ENCODE measurements at regions not wholly inside any gene's neighbourhood (a gene's known extent, or its start where the extent isn't known, plus 50 kb on each side); places are given as distances from the start of the nearest gene placed in this dataset.

GRCh38 chr13:22102271-22102670 is 431.4 kb downstream of the FGF9 start:
- DNase-seq = no peak

DNA sequence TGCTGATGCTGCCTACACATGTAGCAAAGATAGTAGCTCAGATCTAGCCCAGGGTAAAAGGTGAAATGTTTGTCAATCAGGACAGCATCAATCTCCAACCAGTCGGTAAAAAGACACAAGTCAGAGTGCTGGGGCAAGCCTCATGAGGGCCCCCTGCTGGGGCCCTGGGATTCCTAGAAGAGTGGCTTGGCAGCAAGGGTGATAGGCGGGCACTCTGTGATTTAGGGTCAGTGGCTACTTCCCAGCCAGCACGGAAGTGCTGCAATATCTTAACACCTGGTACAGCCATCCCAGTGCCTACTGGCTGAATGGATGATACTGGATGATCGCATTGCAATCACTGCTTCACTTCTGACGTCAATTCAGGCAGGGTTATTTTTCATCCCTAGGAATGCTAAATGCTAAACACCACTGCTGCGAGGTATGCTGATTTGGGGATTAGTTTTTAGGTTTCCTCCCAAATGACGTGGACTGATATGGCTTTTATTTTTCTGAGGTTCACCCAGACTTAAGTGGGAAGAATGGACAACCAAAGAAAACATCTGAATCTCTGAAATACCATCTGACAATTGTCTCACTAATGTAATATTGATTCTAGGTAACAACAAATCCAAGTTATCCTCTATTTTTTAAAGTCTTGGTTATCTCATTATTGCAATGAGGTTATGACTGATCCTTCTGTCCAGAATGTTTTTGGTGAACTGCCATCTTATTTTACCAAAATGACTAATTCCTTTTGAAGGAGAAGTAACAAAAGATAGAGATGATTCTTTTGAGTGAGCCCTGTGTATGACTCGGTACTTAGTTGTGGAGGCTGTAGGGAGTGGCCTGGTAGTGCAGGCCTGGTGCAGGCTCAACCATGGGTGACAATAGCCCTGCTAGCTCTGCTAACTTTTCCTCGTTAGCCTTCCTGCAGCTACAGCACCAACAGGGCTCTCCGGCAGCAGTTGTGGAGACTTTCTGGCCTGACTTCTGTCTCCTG is 432.5 kb downstream of the FGF9 start:
- no peak for DNase-seq

DNA sequence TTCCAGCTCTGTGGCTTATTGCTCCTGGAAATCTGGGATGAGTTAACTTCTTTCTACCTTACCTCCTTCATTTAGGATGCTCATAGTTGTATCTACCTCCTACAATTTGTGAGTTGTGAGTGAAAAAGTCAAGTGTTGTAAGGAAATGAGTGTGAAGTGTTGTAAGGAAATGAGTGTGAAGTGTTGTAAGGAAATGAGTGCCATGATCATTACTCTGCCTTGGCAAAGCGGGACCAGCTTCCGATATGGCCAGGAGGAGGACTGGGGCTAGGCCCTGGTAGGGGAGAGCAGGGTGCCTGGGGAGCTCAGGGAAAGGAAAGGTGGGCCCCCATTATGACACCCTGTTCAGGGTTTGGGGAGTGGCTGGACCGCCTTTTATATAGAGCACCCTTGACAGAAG is 435.2 kb downstream of the FGF9 start:
- DNase-seq = no peak

GRCh38 chr13:22107549-22107948 is 436.7 kb downstream of the FGF9 start:
- no peak for DNase-seq

DNA sequence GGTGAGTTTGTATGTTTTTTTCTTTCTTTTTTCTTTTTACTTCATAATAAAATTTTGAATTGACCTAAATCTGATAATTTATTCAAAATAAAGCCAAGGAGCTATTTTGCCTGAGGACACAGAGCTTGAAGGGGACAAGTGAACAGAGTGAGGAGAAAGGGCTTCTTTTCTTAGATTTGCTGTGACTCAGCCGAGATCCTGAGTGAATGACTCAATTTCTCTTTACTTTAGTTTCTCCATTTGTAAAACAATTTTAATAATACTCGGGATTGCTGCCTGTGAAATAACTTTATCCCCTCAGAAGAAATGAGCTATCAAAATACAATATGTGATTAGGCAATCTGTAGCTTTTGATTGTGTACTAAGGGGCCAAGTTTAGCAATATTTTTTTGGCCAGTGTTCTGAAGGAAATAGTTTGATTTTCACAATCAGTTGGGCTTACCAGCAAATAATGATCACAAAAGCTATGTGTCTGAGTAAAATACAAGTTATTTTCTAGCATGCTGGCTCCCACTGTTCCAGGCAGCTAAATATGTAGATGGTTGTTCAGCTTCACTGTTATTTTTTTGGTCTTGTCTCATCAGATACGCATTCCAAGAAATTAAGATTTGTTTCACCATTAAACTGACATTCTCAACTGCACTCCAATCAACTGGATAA is 437.5 kb downstream of the FGF9 start:
- DNase-seq = no peak

- DNase-seq = no peak
These were observed 438.1 kb downstream of the FGF9 start for GRCh38 chr13:22108979-22109378.

- no peak for DNase-seq
These were observed 439.5 kb downstream of the FGF9 start for GRCh38 chr13:22110368-22110767.

GRCh38 chr13:22111152-22111783 is 440.4 kb downstream of the FGF9 start:
- DNase-seq = no peak

- DNase-seq = no peak
These were observed 441.1 kb downstream of the FGF9 start for GRCh38 chr13:22111961-22112360.

DNA sequence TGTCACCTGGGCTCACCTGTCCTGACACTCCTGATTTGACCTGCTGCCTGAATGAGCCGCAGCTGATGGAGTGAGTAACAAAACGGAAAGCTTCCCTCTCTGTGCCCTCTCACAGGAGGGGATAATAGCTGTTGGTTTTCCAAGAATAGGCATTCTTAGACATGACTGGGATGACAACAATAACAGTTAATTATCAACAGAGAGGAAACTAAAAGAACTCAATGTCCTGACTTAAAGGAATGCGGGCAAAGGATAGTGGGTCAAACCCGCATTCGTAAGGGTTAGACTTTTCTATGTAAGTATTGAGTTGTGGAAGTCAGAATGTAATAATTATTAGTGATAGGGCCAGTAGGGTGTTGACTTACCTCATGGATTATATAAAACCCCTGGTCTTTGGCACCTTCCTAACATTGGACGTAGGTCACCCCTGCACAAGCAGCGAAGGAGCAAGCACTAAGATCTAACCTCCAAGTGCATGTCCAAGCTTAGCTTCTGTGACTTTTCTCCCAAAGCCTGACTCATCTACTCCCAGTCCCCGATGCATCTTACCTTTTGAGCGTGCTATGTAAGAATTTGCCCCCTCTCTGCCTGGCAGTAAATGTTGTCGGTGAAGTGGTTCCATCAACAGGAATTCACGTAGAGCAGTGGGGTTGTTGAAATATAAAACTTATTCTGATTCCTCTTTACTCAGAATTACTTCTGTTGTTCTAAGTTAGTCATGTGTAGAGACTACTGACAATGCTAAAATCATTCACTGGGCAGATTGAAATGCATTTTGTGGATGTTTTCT is 442.3 kb downstream of the FGF9 start:
- no peak for DNase-seq

DNA sequence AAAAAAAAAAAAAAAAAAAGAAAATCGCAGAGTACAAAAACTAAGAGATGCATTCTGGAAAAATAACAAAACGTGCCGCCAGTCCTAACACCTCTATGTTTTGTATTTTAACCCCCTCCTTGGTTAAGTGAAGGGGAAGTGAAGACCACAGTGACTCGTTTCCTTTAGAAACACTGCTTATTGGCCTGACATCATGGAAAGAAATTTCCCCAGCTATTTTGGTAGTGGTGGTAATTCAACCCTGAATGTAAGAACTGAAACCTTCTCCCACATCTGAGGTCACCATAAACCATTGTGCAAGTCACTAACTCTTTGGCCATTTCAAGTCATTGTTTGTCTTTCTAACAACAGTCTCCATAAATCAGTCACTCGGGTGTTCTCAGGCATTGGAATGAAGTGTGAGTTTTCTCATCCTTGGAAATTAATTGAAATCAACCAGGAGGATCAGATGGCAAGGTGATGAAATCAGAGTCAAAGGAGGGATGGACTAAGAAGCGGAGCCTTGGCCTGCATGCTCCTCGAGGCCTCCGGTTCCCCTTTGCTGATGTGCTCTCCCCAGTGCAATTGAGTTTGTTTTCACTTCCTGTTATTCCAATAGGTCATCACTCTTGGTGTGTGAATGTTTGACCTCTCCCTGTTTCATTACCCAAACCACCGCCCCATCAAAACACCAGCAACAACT is 443.9 kb downstream of the FGF9 start:
- DNase-seq = no peak

- DNase-seq = no peak
These were observed 447.3 kb downstream of the FGF9 start for GRCh38 chr13:22118158-22118557.

GRCh38 chr13:22120646-22121045 is 449.8 kb downstream of the FGF9 start:
- DNase-seq = no peak

- no peak for DNase-seq
These were observed 450.4 kb downstream of the FGF9 start for GRCh38 chr13:22121146-22121739.

DNA sequence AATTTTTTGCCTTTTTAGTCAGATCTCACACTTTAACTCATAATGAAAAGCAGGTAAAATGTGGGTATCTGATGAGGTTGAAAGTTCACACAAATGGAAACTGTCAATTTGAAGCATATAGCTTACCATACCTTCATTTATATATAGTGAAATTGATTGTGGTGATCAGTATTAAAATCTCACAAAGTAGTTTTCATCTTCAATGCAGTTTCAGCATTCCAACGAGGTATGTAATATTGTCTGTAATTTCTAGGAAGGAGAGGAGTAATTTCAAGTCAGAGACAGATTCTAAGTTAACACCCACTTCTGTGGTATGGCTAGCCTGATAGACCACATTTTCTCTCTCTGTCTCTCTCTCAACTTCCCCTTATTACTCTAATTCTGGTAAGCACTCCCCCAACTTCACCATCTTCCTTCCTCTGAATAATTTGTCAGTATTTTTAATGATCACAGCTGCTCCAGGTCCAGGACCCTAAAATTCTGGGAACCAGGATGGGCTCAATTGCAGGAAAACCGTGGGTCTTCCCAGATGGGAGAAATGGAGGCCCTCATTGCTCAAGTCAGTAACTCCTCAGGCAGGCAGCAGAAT is 455.7 kb downstream of the FGF9 start:
- DNase-seq = no peak

- no peak for DNase-seq
These were observed 456.6 kb downstream of the FGF9 start for GRCh38 chr13:22127277-22128164.

- no peak for DNase-seq
These were observed 457.9 kb downstream of the FGF9 start for GRCh38 chr13:22128441-22129408.

DNA sequence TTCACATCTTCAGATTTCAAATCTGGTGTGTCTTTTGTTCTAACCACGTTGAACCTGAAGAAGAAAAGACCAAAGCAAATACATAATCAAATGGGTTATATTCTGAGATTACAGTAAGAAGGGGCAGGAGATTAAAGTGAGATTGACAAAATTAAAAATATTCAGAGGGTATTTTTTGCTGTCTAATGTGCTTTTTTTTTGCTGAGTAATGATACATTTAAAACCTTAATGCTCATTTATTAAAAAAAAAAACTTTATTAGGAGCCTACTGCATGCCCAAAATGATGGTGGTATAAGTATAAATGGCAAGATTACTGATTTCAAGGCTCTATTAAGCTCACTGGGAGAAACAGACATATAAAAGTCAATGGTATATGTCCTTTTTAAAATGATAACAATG is 459.4 kb downstream of the FGF9 start:
- DNase-seq = no peak

- DNase-seq = no peak
These were observed 463.4 kb downstream of the FGF9 start for GRCh38 chr13:22134261-22134660.
